ENCODE measurements at regions not wholly inside any gene's neighbourhood (a gene's known extent, or its start where the extent isn't known, plus 50 kb on each side); places are given as distances from the start of the nearest gene placed in this dataset.

GRCh38 chr11:15485432-15485831 is 370.7 kb downstream of the INSC start:
- no peak overlapping the region for H3K4me3 ChIP-seq (ENCODE audit: low read depth in 1 of 2, low read length in 2 of 2)
- H3K79me2 ChIP-seq (ENCODE audit: insufficient read depth, low read length) = no peaks in the 10 kb centered on the region
- no peaks in the 10 kb centered on the region for H3K9me3 ChIP-seq (ENCODE audit: insufficient read depth, low read length, severe bottlenecking)
- no peaks in the 10 kb centered on the region for H3K27me3 ChIP-seq (ENCODE audit: insufficient read depth, low read length, poor library complexity)
- H3K36me3 ChIP-seq (ENCODE audit: insufficient read depth, low read length) = no peaks in the 10 kb centered on the region
- H4K20me1 ChIP-seq (ENCODE audit: insufficient read depth, low read length) = no peaks in the 10 kb centered on the region
- no peak overlapping the region for H2AFZ ChIP-seq (ENCODE audit: low read depth, low read length)
- H3K4me2 ChIP-seq (ENCODE audit: insufficient read depth, low read length) = no peak overlapping the region
- TF ChIP-seq EZH2 (IDR thresholded peaks at IDR 0.05; ENCODE audit: borderline replicate concordance, low read depth, low read length, severe bottlenecking) = no peak
- TF ChIP-seq CTCF (IDR thresholded peaks at IDR 0.05; ENCODE audit: borderline replicate concordance, extremely low read depth, low read length, poor library complexity, severe bottlenecking) = no peak
- no peak for ATAC-seq (ENCODE audit: insufficient read depth, low read depth)
- H3K4me1 ChIP-seq (ENCODE audit: insufficient read depth, low read length) = no peaks in the 10 kb centered on the region
- no peak for DNase-seq
- H3K27ac ChIP-seq (ENCODE audit: low read length) = no peak overlapping the region
- H3K9ac ChIP-seq (ENCODE audit: low read depth, low read length) = no peak overlapping the region

DNA sequence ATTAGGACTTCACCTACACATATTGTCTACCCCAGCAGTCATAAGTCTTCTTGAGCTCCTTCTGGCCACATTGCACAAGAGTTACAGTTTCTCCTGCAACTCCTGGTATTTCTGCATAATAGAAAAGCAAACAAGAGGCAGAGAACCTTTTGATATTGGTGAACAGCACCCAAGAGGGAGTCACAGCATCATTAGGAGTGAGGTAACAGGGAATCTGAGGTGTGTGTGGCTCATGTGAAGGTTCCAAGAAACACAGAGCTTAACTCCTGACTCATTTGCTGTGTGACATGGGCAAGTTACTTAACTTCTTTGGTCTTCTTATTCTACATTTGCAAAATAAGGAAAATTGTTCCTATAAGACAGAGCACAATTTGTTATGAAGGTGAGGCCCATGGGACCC is 374.6 kb downstream of the INSC start:
- Histone ChIP-seq H3K4me2 (ENCODE audit: insufficient read depth, low read length) (no peak overlapping the region), H3K4me1 (ENCODE audit: insufficient read depth, low read length) (no peaks in the 10 kb centered on the region), H3K9ac (ENCODE audit: low read depth, low read length) (no peak overlapping the region), H3K9me3 (ENCODE audit: insufficient read depth, low read length, severe bottlenecking) (no peaks in the 10 kb centered on the region), H3K36me3 (ENCODE audit: insufficient read depth, low read length) (no peaks in the 10 kb centered on the region), H3K79me2 (ENCODE audit: insufficient read depth, low read length) (no peaks in the 10 kb centered on the region), H3K27me3 (ENCODE audit: insufficient read depth, low read length, poor library complexity) (no peaks in the 10 kb centered on the region), H3K4me3 (ENCODE audit: low read depth in 1 of 2, low read length in 2 of 2) (no peak overlapping the region), H3K27ac (ENCODE audit: low read length) (no peak overlapping the region), H4K20me1 (ENCODE audit: insufficient read depth, low read length) (no peaks in the 10 kb centered on the region), H2AFZ (ENCODE audit: low read depth, low read length) (no peak overlapping the region)
- TF ChIP-seq CTCF (IDR thresholded peaks at IDR 0.05; ENCODE audit: borderline replicate concordance, extremely low read depth, low read length, poor library complexity, severe bottlenecking) = no peak
- ATAC-seq (ENCODE audit: insufficient read depth, low read depth) (no peak), DNase-seq (no peak)

GRCh38 chr11:15490535-15490934 is 375.8 kb downstream of the INSC start:
- TF ChIP-seq CTCF (IDR thresholded peaks at IDR 0.05; ENCODE audit: borderline replicate concordance, extremely low read depth, low read length, poor library complexity, severe bottlenecking) = no peak
- no peak for TF ChIP-seq EZH2 (IDR thresholded peaks at IDR 0.05; ENCODE audit: borderline replicate concordance, low read depth, low read length, severe bottlenecking)
- Histone ChIP-seq H2AFZ (ENCODE audit: low read depth, low read length) (no peak overlapping the region), H4K20me1 (ENCODE audit: insufficient read depth, low read length) (no peaks in the 10 kb centered on the region), H3K4me3 (ENCODE audit: low read depth in 1 of 2, low read length in 2 of 2) (no peak overlapping the region), H3K36me3 (ENCODE audit: insufficient read depth, low read length) (no peaks in the 10 kb centered on the region), H3K9ac (ENCODE audit: low read depth, low read length) (no peak overlapping the region), H3K27me3 (ENCODE audit: insufficient read depth, low read length, poor library complexity) (no peaks in the 10 kb centered on the region), H3K4me2 (ENCODE audit: insufficient read depth, low read length) (no peak overlapping the region), H3K9me3 (ENCODE audit: insufficient read depth, low read length, severe bottlenecking) (no peaks in the 10 kb centered on the region), H3K27ac (ENCODE audit: low read length) (no peak overlapping the region), H3K79me2 (ENCODE audit: insufficient read depth, low read length) (no peaks in the 10 kb centered on the region), H3K4me1 (ENCODE audit: insufficient read depth, low read length) (no peaks in the 10 kb centered on the region)
- ATAC-seq (ENCODE audit: insufficient read depth, low read depth) = no peak
- DNase-seq = no peak

- no peak overlapping the region for H3K4me3 ChIP-seq (ENCODE audit: low read depth in 1 of 2, low read length in 2 of 2)
- H3K27me3 ChIP-seq (ENCODE audit: insufficient read depth, low read length, poor library complexity) = peaks cover 3% of the 10 kb centered on the region
- H3K4me1 ChIP-seq (ENCODE audit: insufficient read depth, low read length) = no peaks in the 10 kb centered on the region
- TF ChIP-seq EZH2 (IDR thresholded peaks at IDR 0.05; ENCODE audit: borderline replicate concordance, low read depth, low read length, severe bottlenecking) (no peak), CTCF (IDR thresholded peaks at IDR 0.05; ENCODE audit: borderline replicate concordance, extremely low read depth, low read length, poor library complexity, severe bottlenecking) (no peak)
- ATAC-seq (ENCODE audit: insufficient read depth, low read depth) = no peak
- H3K9me3 ChIP-seq (ENCODE audit: insufficient read depth, low read length, severe bottlenecking) = no peaks in the 10 kb centered on the region
- no peaks in the 10 kb centered on the region for H4K20me1 ChIP-seq (ENCODE audit: insufficient read depth, low read length)
- H3K9ac ChIP-seq (ENCODE audit: low read depth, low read length) = no peak overlapping the region
- H3K79me2 ChIP-seq (ENCODE audit: insufficient read depth, low read length) = no peaks in the 10 kb centered on the region
- H3K36me3 ChIP-seq (ENCODE audit: insufficient read depth, low read length) = no peaks in the 10 kb centered on the region
- no peak overlapping the region for H3K4me2 ChIP-seq (ENCODE audit: insufficient read depth, low read length)
- no peak overlapping the region for H2AFZ ChIP-seq (ENCODE audit: low read depth, low read length)
- H3K27ac ChIP-seq (ENCODE audit: low read length) = no peak overlapping the region
- no peak for DNase-seq
These were observed 378.3 kb downstream of the INSC start for GRCh38 chr11:15493066-15493465.
